MCF 10A (cell line): ENCODE measurements at regions not wholly inside any gene's neighbourhood (a gene's known extent, or its start where the extent isn't known, plus 50 kb on each side); places are given as distances from the start of the nearest gene placed in this dataset.
A peak's percentile ranks its signal among the peaks of the same experiment; 100 is the strongest.

ENCODE experiments used
- BruUV-seq: library from RNA; stranded (reverse); fragments of 400-500 nt; replicated peaks from 2 replicates; lab custom pipeline; 2021; lab: Mats Ljungman, UMichigan
- CTCF ChIA-PET: fragments of 300-600 bp; sonication (Branson Sonifier 250); formaldehyde crosslinking; extraction: SDS; loops from one replicate; lab custom pipeline; 2021; ENCODE audit warnings: antibody characterized with exemption, inconsistent platforms; lab: Yijun Ruan, JAX
- POLR2A ChIA-PET: fragments of 300-600, 350-650 bp; sonication (Branson Sonifier 250); formaldehyde crosslinking; extraction: SDS; loops from one replicate; lab custom pipeline; 2020; ENCODE audit warnings: antibody characterized with exemption, inconsistent platforms; lab: Yijun Ruan, JAX
- DNase-seq: peaks from one replicate; pipeline ENCODE4 v3.0.0-alpha.2; 2018; ENCODE audit not compliant: unreplicated experiment
- H3K27ac Mint-ChIP-seq: one replicate; pipeline ENCODE4 v1.8.0; 2022; ENCODE audit warnings: mild to moderate bottlenecking, low read depth, mixed read lengths; ENCODE audit not compliant: unreplicated experiment
- H3K27me3 Mint-ChIP-seq: one replicate; pipeline ENCODE4 v1.8.0; 2022; ENCODE audit warnings: mixed read lengths; ENCODE audit not compliant: insufficient read depth, unreplicated experiment
- H3K36me3 Mint-ChIP-seq: one replicate; pipeline ENCODE4 v1.8.0; 2022; ENCODE audit warnings: mild to moderate bottlenecking, moderate library complexity, mixed read lengths; ENCODE audit not compliant: insufficient read depth, unreplicated experiment
- H3K4me1 Mint-ChIP-seq: one replicate; pipeline ENCODE4 v1.8.0; 2022; ENCODE audit warnings: mixed read lengths; ENCODE audit not compliant: insufficient read depth, unreplicated experiment
- H3K4me3 Mint-ChIP-seq: one replicate; pipeline ENCODE4 v1.8.0; 2022; ENCODE audit warnings: mild to moderate bottlenecking, moderate library complexity, mixed read lengths; ENCODE audit not compliant: unreplicated experiment
- H3K9me3 Mint-ChIP-seq: one replicate; pipeline ENCODE4 v1.8.0; 2022; ENCODE audit warnings: mixed read lengths; ENCODE audit not compliant: unreplicated experiment
- intact Hi-C: fragments of 100-400 bp; cut with micrococcal nuclease; formaldehyde crosslinking; loops from 2 replicates; pipeline ENCODE4 v1.14.1; 2022
- TF ChIP-seq, protein P1 (sequence below): fragments of 200-600 bp; IDR thresholded peaks from one replicate; pipeline ENCODE4 v1.8.0; 2022; ENCODE audit warnings: antibody characterized with exemption, mild to moderate bottlenecking; ENCODE audit not compliant: unreplicated experiment

- Mint-ChIP-seq H3K27ac (no peak overlapping the region), H3K4me1 (peaks cover 27% of the 10 kb centered on the region), H3K9me3 (no peaks in the 10 kb centered on the region), H3K36me3 (no peaks in the 10 kb centered on the region), H3K4me3 (no peak overlapping the region), H3K27me3 (no peaks in the 10 kb centered on the region)
- TF ChIP-seq, protein P1, sequence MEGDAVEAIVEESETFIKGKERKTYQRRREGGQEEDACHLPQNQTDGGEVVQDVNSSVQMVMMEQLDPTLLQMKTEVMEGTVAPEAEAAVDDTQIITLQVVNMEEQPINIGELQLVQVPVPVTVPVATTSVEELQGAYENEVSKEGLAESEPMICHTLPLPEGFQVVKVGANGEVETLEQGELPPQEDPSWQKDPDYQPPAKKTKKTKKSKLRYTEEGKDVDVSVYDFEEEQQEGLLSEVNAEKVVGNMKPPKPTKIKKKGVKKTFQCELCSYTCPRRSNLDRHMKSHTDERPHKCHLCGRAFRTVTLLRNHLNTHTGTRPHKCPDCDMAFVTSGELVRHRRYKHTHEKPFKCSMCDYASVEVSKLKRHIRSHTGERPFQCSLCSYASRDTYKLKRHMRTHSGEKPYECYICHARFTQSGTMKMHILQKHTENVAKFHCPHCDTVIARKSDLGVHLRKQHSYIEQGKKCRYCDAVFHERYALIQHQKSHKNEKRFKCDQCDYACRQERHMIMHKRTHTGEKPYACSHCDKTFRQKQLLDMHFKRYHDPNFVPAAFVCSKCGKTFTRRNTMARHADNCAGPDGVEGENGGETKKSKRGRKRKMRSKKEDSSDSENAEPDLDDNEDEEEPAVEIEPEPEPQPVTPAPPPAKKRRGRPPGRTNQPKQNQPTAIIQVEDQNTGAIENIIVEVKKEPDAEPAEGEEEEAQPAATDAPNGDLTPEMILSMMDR, result no peak
- CTCF ChIA-PET, result no interaction called here
- BruUV-seq, result no TSS peak
- POLR2A ChIA-PET, result no interaction called here
- no peak for DNase-seq
- intact Hi-C loops, result no loop called here
Measured at GRCh38 chr13:109345433-109345941, 440.9 kb downstream of the IRS2 start.

GRCh38 chr13:109344552-109345157 lies 441.7 kb downstream of the IRS2 start:
- DNase-seq, result peak; percentile 9
- intact Hi-C loops, result no loop called here
- Mint-ChIP-seq H3K9me3 (no peaks in the 10 kb centered on the region), H3K4me3 (no peak overlapping the region), H3K27ac (no peak overlapping the region), H3K36me3 (no peaks in the 10 kb centered on the region), H3K4me1 (peaks cover 27% of the 10 kb centered on the region), H3K27me3 (no peaks in the 10 kb centered on the region)
- TF ChIP-seq, protein P1, result no peak
- ChIA-PET CTCF (no interaction called here), POLR2A (interaction anchor here (0.7 to 0.9 kb wide), 2 partner anchors 9 to 139 kb away, joined by 3 to 6 read pairs; no protein-coding TSS in a partner anchor)
- BruUV-seq, result no TSS peak

- DNase-seq, result peak; percentile 19
- intact Hi-C loops, result no loop called here
- TF ChIP-seq, protein P1, result no peak
- ChIA-PET CTCF (no interaction called here), POLR2A (interaction anchor here (0.6 kb wide), 1 partner anchor 114 kb away, joined by 3 read pairs; no protein-coding TSS in a partner anchor)
- Mint-ChIP-seq H3K4me3 (no peak overlapping the region), H3K4me1 (peaks cover 8% of the 10 kb centered on the region), H3K27me3 (no peaks in the 10 kb centered on the region), H3K36me3 (no peaks in the 10 kb centered on the region), H3K9me3 (no peaks in the 10 kb centered on the region), H3K27ac (no peak overlapping the region)
- BruUV-seq, result no TSS peak
Measured at GRCh38 chr13:109336730-109337129, 449.7 kb downstream of the IRS2 start.

DNA sequence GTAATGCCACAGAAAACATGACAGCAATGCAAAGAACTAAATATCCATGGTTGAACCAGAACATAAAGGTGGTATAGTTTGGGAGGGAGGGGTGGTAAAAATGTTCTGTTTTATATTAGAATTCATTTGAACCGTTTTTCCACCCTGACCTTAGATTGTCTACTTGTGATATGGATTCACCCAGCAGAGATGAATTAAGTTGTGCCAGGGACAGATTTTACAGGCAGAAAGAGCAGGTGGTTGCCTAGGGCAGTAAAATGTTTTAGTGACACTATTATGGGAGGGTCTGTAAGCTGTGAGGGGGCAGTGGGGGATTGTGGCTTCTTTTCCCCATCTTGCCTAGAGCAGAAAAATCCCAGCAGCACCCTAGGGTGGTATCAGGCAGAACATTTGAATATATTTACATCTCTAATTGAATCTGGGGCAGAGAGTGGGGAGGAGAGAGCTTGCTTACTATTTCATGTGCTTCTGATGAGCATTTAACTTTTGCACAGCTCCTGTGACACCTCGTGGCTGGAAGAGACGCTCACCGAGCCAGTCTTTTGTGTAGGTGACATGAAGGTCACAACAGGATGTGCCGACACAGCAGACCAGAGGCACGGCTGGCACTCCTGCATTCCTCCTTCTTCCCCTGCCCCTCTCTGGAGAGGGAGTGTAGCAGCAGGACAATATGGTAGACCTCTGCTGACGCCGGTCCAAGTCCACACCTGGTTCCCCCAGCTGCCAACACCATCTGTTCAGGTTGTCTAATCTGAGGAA lies 452.3 kb downstream of the IRS2 start:
- Mint-ChIP-seq H3K4me1 (peaks cover 8% of the 10 kb centered on the region), H3K27ac (no peak overlapping the region), H3K36me3 (no peaks in the 10 kb centered on the region), H3K4me3 (no peak overlapping the region), H3K27me3 (no peaks in the 10 kb centered on the region), H3K9me3 (no peaks in the 10 kb centered on the region)
- no TSS peak for BruUV-seq
- intact Hi-C loops, result no loop called here
- POLR2A ChIA-PET, result interaction anchor here (0.6 to 0.7 kb wide), 2 partner anchors 60 to 265 kb away, joined by 3 to 4 read pairs; no protein-coding TSS in a partner anchor
- TF ChIP-seq, protein P1, result no peak
- no peak for DNase-seq
- CTCF ChIA-PET, result no interaction called here
